DMS79 treated with DMSO at 0.1 percent for 48 hours (cell line): ENCODE measurements at regions not wholly inside any gene's neighbourhood (a gene's known extent, or its start where the extent isn't known, plus 50 kb on each side); places are given as distances from the start of the nearest gene placed in this dataset.
A peak's percentile ranks its signal among the peaks of the same experiment; 100 is the strongest.

Experiments used
- DNase-seq: peaks from one replicate; lab custom pipeline; 2025; lab: John Stamatoyannopoulos, UW

DNA sequence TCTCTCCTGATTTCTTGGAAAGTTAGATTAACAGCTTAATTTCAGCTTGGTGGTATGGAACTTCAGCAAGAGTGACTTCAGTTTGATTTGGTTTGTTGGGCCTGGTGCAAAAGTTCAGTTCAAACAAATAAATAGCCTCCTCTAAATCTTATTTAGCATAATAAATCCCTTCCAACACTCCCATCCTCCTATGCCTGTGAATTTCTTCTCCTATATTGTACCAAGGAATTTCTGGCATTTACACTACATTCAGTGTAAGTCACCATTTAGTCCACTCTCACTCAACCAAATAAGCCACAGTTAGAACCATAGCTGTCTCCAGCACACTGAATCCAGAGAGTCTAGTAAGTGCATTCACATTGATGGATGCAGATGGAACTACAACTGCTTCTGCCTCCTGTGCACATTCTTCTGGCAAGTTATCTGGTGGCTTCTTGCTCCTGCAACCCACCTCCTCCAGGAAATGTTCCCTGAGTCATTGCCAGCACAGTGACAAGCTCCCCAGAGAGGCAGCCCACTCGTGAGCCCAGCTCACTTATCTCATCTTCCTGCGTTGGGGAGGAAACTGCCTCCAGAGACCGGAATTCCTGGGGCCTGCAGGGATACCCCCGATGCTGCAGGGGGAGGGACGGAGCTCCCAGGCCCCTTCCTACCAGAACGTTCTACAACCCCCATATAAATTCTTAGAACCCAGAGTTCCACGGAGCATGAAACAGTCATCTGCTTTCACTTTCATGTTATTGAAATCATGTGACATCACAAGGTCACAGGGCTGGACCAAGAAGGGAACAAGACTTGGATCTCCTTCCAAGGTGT, 318.3 kb downstream of the PHKB start:
- DNase-seq = peak; percentile 3

DNA sequence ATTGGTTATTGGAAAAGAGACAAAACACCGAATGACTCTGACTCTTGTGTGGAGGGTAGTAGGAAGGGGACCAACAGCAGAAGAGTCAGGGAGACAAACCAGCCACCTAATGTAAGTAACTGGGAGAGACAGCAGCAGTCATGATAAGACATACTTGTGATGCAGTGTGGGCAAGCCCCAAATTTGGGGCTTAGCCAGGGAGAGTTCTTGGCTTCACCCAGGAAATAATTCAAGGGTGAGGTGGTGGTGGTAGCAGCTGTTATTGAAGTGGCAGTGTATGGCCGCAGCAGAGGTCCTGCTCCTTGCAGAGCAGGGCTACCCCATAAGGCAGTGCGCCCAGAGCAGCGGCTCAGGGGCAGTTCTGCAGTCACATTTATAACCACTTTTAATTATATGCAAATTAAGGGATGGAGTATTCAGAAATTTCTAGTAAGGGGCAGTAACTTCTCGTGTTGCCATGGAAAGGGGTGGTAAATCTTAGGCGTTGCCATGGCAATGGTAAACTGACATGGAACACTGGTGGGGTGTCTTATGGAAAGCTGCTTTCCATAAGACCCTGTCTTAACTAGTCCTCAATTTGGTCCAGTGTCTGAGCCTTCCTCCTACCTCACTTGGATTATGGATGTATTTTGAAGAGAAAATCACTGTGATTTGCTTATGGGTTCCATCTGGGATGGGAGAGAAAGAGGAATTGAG, 317.1 kb downstream of the PHKB start:
- DNase-seq = no peak

DNA sequence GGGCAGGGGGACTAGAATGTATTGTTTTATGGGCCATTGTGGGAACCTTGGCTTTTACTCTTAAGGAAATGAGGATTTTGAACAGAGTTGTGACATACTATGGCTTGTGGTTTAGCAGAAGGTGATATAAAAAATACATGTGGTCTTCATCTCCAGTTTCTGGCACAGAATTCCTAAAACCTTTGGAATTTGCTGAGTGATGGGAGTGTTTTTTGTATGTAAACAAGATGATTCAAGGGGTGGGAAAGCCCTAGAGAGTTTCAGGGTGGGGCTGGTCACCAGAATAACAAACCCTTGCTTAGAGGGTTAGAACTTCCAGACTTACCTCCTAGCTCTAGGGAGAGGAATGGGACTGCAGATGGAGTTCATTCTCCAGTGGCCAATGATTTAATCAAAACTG, 316.1 kb downstream of the PHKB start:
- no peak for DNase-seq

DNA sequence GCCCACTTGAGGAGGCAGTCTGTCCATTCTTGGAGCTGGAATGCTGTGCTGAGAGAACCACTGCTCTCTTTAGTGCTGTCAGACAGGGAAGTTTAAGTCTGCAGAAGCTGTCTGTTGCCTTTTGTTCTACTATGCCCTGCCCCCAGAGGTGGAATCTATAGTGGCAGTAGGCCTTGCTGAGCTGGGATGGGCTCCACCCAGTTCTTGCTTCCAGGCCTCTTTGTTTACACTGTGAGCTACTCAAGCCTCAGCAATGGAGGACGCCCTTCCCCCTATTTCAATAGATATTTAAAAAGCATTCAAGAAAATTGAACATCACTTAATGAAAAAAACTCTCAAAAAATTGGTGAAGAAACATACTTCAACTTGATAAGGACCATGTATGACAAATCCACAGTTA, 313.5 kb downstream of the PHKB start:
- DNase-seq = no peak

DNA sequence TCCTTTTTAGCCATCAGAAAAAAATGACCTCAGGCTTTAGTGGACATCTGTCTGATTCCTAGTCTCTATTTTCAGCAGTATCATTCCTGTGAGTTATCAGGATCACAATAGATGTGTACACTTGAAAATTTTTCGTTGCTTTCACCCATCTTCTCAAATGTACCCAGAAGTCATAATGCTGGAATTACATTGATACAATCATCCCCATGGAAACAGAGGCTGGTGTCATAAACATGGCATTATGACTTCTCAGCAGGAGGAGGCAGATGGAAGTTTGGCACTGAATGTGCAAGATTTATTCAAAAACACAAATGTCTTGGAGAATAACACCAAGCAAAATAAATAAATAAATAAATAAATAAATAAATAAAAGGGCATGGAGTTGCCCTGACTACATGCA, 292.5 kb downstream of the PHKB start:
- DNase-seq = no peak
